NCI-H460 (cell line): ENCODE measurements at regions not wholly inside any gene's neighbourhood (a gene's known extent, or its start where the extent isn't known, plus 50 kb on each side); places are given as distances from the start of the nearest gene placed in this dataset.
"Not testable (repeated sequence)": the region's sequence is repeated elsewhere in the genome, so short reads cannot be mapped to it uniquely, and the experiment has no call there.

Source experiments
- DNase-seq: peaks from one replicate; pipeline ENCODE4 v3.0.0-alpha.2; 2016; ENCODE audit warnings: low read depth; ENCODE audit errors: extremely low read depth

GRCh38 chr6:84975316-84975715 lies 210.9 kb upstream of the TBX18 start:
- no peak for DNase-seq

GRCh38 chr6:84973606-84974005 lies 209.2 kb upstream of the TBX18 start:
- DNase-seq = no peak

- no peak for DNase-seq
These were observed 203.6 kb upstream of the TBX18 start for GRCh38 chr6:84967965-84968364.

- DNase-seq = peak; percentile 33
These were observed 203.0 kb upstream of the TBX18 start for GRCh38 chr6:84967389-84967788.

- no peak for DNase-seq
These were observed 188.8 kb upstream of the TBX18 start for GRCh38 chr6:84953111-84953755.

- not testable (repeated sequence) for DNase-seq
These were observed 180.5 kb upstream of the TBX18 start for GRCh38 chr6:84944926-84945325.

- no peak for DNase-seq
These were observed 179.5 kb upstream of the TBX18 start for GRCh38 chr6:84943905-84944304.

- DNase-seq = not testable (repeated sequence)
These were observed 177.2 kb upstream of the TBX18 start for GRCh38 chr6:84941609-84942008.

GRCh38 chr6:84929212-84929611 lies 164.8 kb upstream of the TBX18 start:
- DNase-seq = no peak

GRCh38 chr6:84927551-84927950 lies 163.2 kb upstream of the TBX18 start:
- DNase-seq = no peak

- DNase-seq = no peak
These were observed 162.1 kb upstream of the TBX18 start for GRCh38 chr6:84926189-84927155.

GRCh38 chr6:84921891-84922290 lies 157.5 kb upstream of the TBX18 start:
- no peak for DNase-seq

GRCh38 chr6:84920021-84920420 lies 155.6 kb upstream of the TBX18 start:
- DNase-seq = no peak

GRCh38 chr6:84916704-84917103 lies 152.3 kb upstream of the TBX18 start:
- no peak for DNase-seq

GRCh38 chr6:84912472-84913322 lies 148.3 kb upstream of the TBX18 start:
- no peak for DNase-seq

- no peak for DNase-seq
These were observed 146.7 kb upstream of the TBX18 start for GRCh38 chr6:84910906-84911607.

- DNase-seq = no peak
These were observed 144.0 kb upstream of the TBX18 start for GRCh38 chr6:84908304-84908904.

- DNase-seq = no peak
These were observed 142.1 kb upstream of the TBX18 start for GRCh38 chr6:84906514-84906913.

- DNase-seq = no peak
These were observed 141.4 kb upstream of the TBX18 start for GRCh38 chr6:84905823-84906222.

GRCh38 chr6:84902354-84902928 lies 138.0 kb upstream of the TBX18 start:
- DNase-seq = no peak
